A549 (cell line): ENCODE measurements at regions not wholly inside any gene's neighbourhood (a gene's known extent, or its start where the extent isn't known, plus 50 kb on each side); places are given as distances from the start of the nearest gene placed in this dataset.

Experiments used
- ATAC-seq, 2 experiments: fragments of 200-7000 bp in 1 of 2; fragments of >200 bp in 1 of 2; cut with Nextera tagmentation in 1 of 2; cut with Tn5 transposase in 1 of 2; 3 replicates each; pipeline versions ENCODE4 v1.8.0 to v1.9.1; 2018 to 2020; ENCODE audit warnings: mild to moderate bottlenecking in 1 of 2, moderate library complexity in 1 of 2
- CTCF ChIA-PET: fragments of 300-600 bp; sonication (Branson Sonifier 250); formaldehyde crosslinking; extraction: SDS; loops from one replicate; lab custom pipeline; 2021; ENCODE audit warnings: antibody characterized with exemption, inconsistent platforms; lab: Yijun Ruan, JAX
- POLR2A ChIA-PET: fragments of 350-600 bp; formaldehyde crosslinking; extraction: SDS; loops from one replicate; lab custom pipeline; 2021; ENCODE audit warnings: antibody characterized with exemption, inconsistent platforms; lab: Yijun Ruan, JAX
- DNase-seq, 2 experiments: peaks; one replicate each; pipeline versions ENCODE4 v3.0.0 to v3.0.0-alpha.2; 2011 to 2016; ENCODE audit warnings: low read depth in 1 of 2, low spot score in 1 of 2
- FAIRE-seq: peaks from 2 replicates; lab custom pipeline; 2011; peaks lifted over from hg19 to GRCh38; lab: Jason Lieb, UNC
- H3K27ac ChIP-seq, 2 experiments: fragments of >200 bp; sonication (Bioruptor Twin); formaldehyde crosslinking; 3 replicates each; pipeline ENCODE4 v1.5.1; 2016 to 2017
- H3K4me1 ChIP-seq: fragments of >200 bp; sonication (Bioruptor Twin); formaldehyde crosslinking; 3 replicates; pipeline ENCODE4 v1.6.1; 2016
- H3K4me2 ChIP-seq: fragments of >200 bp; sonication (Bioruptor Twin); formaldehyde crosslinking; 3 replicates; pipeline ENCODE4 v1.6.1; 2016
- H3K4me3 ChIP-seq: fragments of >200 bp; sonication (Bioruptor Twin); formaldehyde crosslinking; 3 replicates; pipeline ENCODE4 v1.5.1; 2016
- H3K9me3 ChIP-seq: fragments of >200 bp; sonication (Bioruptor Twin); formaldehyde crosslinking; 3 replicates; pipeline ENCODE4 v1.6.1; 2016
- BCL3 ChIP-seq: fragments of >200 bp; sonication (Bioruptor Twin); formaldehyde crosslinking; IDR thresholded peaks from 3 replicates; pipeline ENCODE4 v1.6.1; 2016
- BHLHE40 ChIP-seq: IDR thresholded peaks from 2 replicates; pipeline ENCODE4 v1.6.1; 2012; ENCODE audit warnings: low read depth, low read length, inconsistent platforms
- CTCF ChIP-seq: fragments of >200 bp; sonication (Bioruptor Twin); formaldehyde crosslinking; IDR thresholded peaks from 3 replicates; pipeline ENCODE4 v1.5.1; 2016
- EHMT2 ChIP-seq: fragments of 200-600 bp; sonication (generic); IDR thresholded peaks from 2 replicates; pipeline ENCODE4 v1.6.1; 2016; ENCODE audit warnings: antibody characterized with exemption, low read depth, mild to moderate bottlenecking, moderate library complexity
- ESRRA ChIP-seq: fragments of 150-350 bp; IDR thresholded peaks from 2 replicates; pipeline ENCODE4 v1.6.1; 2014; ENCODE audit warnings: mild to moderate bottlenecking, low read length, borderline replicate concordance
- FOSB ChIP-seq: fragments of 250-450 bp; sonication (Bioruptor Pico); IDR thresholded peaks from 2 replicates; pipeline ENCODE4 v1.5.0; 2020; ENCODE audit warnings: mild to moderate bottlenecking, moderate library complexity
- GATA3 ChIP-seq: IDR thresholded peaks from 2 replicates; pipeline ENCODE4 v1.6.1; 2012; ENCODE audit warnings: borderline replicate concordance
- HDAC2 ChIP-seq: fragments of 200-600 bp; sonication (generic); IDR thresholded peaks from 2 replicates; pipeline ENCODE4 v1.6.1; 2016
- HES2 ChIP-seq: fragments of >200 bp; sonication (Bioruptor Twin); formaldehyde crosslinking; IDR thresholded peaks from 2 replicates; pipeline ENCODE4 v1.6.1; 2016
- HMGXB4 ChIP-seq: fragments of 250-450 bp; sonication (Bioruptor Pico); IDR thresholded peaks from 2 replicates; pipeline ENCODE4 v1.5.0; 2021; ENCODE audit warnings: mild to moderate bottlenecking, moderate library complexity, borderline replicate concordance
- JUN ChIP-seq, 2 experiments: fragments of >200 bp; sonication (Bioruptor Twin); formaldehyde crosslinking; IDR thresholded peaks; 2 replicates in 1 of 2; 3 replicates in 1 of 2; pipeline ENCODE4 v1.6.1; 2016 to 2017
- JUNB ChIP-seq: fragments of >200 bp; sonication (Bioruptor Twin); formaldehyde crosslinking; IDR thresholded peaks from 2 replicates; pipeline ENCODE4 v1.6.1; 2016
- KDM1A ChIP-seq: fragments of 200-600 bp; sonication (generic); IDR thresholded peaks from 2 replicates; pipeline ENCODE4 v1.6.1; 2016; ENCODE audit warnings: low read depth, mild to moderate bottlenecking
- MAZ ChIP-seq: fragments of 150-350 bp; IDR thresholded peaks from 2 replicates; pipeline ENCODE4 v1.6.1; 2014; ENCODE audit warnings: antibody characterized with exemption, low read depth, low read length, borderline replicate concordance
- MYC ChIP-seq: IDR thresholded peaks from 2 replicates; pipeline ENCODE4 v1.6.1; 2012; ENCODE audit warnings: mild to moderate bottlenecking, inconsistent platforms, low read length, improper control_type of control experiment, borderline replicate concordance
- RCOR1 ChIP-seq: fragments of 150-350 bp; IDR thresholded peaks from 2 replicates; pipeline ENCODE4 v1.6.1; 2014; ENCODE audit warnings: antibody characterized with exemption, low read length, low read depth
- REST ChIP-seq: fragments of 200-600 bp; sonication (generic); IDR thresholded peaks from 2 replicates; pipeline ENCODE4 v1.6.1; 2016; ENCODE audit warnings: antibody characterized with exemption, mild to moderate bottlenecking, moderate library complexity
- RFX5 ChIP-seq: fragments of 450-650 bp; IDR thresholded peaks from 2 replicates; pipeline ENCODE4 v1.7.1; 2014; ENCODE audit warnings: antibody characterized with exemption, mild to moderate bottlenecking, moderate library complexity
- RNF2 ChIP-seq: fragments of 200-600 bp; sonication (generic); IDR thresholded peaks from 2 replicates; pipeline ENCODE4 v1.6.1; 2016; ENCODE audit warnings: low read depth, mild to moderate bottlenecking, antibody characterized with exemption, moderate library complexity, borderline replicate concordance
- USF2 ChIP-seq: fragments of 450-650 bp; IDR thresholded peaks from 2 replicates; pipeline ENCODE4 v1.6.1; 2014; ENCODE audit warnings: antibody characterized with exemption
- ZSCAN20 ChIP-seq: fragments of 250-450 bp; sonication (Bioruptor Pico); IDR thresholded peaks from 2 replicates; pipeline ENCODE4 v1.8.0; 2022; ENCODE audit warnings: mild to moderate bottlenecking, moderate library complexity
- WGBS: methylation state at CpG from one replicate; pipeline ENCODE4 v1.1.6; 2017; ENCODE audit errors: missing lambda C conversion rate; 5-methylcytosine and 5-hydroxymethylcytosine counted together

- DNase-seq (no peak), FAIRE-seq (no peak), ATAC-seq (no peak)
- TF ChIP-seq JUN (IDR thresholded peaks at IDR 0.05) (no peak), GATA3 (no peak), CTCF (no peak), BHLHE40 (no peak)
- H3K4me1 ChIP-seq, result no peaks in the 10 kb centered on the region
- peaks cover 9% of the 10 kb centered on the region; the same call in 1 of the 3 replicates for H3K9me3 ChIP-seq
- ChIA-PET CTCF (no interaction called here), POLR2A (no interaction called here)
- no peak overlapping the region for H3K27ac ChIP-seq
- no peak overlapping the region for H3K4me2 ChIP-seq
- 45% methylated on average over 2 of the region's 2 CpGs for WGBS
- H3K4me3 ChIP-seq, result no peak overlapping the region
These were observed 102.8 kb upstream of the CERS6 start for GRCh38 chr2:168353251-168353650.

- ChIA-PET CTCF (no interaction called here), POLR2A (no interaction called here)
- WGBS, result 90% methylated on average over 1 of the region's 1 CpG
- no peak overlapping the region for H3K4me3 ChIP-seq
- FAIRE-seq, result no peak
- no peak for DNase-seq
- H3K27ac ChIP-seq, result no peak overlapping the region
- no peak overlapping the region for H3K4me2 ChIP-seq
- H3K9me3 ChIP-seq, result peaks cover 9% of the 10 kb centered on the region; the same call in 1 of the 3 replicates
- TF ChIP-seq BCL3 (no peak), JUNB (no peak), KDM1A (no peak), HDAC2 (no peak), MAZ (no peak), HMGXB4 (CRISPR knock-in tag) (no peak), ESRRA (no peak), RCOR1 (no peak), USF2 (no peak), FOSB (CRISPR knock-in tag) (no peak), RFX5 (no peak), MYC (no peak), HES2 (no peak)
- H3K4me1 ChIP-seq, result no peaks in the 10 kb centered on the region
- no peak for ATAC-seq
These were observed 101.6 kb upstream of the CERS6 start for GRCh38 chr2:168354499-168354898.

- H3K4me2 ChIP-seq, result no peak overlapping the region
- H3K27ac ChIP-seq, result no peak overlapping the region
- ChIA-PET CTCF (interaction anchor here (1.9 kb wide), 1 partner anchor 8 kb away, joined by 9 read pairs; no protein-coding TSS in a partner anchor), POLR2A (no interaction called here)
- ATAC-seq (no peak), FAIRE-seq (no peak), DNase-seq (no peak)
- H3K9me3 ChIP-seq, result peaks cover 9% of the 10 kb centered on the region; the same call in 1 of the 3 replicates
- H3K4me1 ChIP-seq, result no peaks in the 10 kb centered on the region
- TF ChIP-seq RNF2 (no peak), JUNB (no peak), BCL3 (no peak), EHMT2 (no peak), ZSCAN20 (CRISPR knock-in tag) (no peak), REST (no peak)
- H3K4me3 ChIP-seq, result no peak overlapping the region
- 43% methylated on average over 2 of the region's 2 CpGs for WGBS
These were observed 101.0 kb upstream of the CERS6 start for GRCh38 chr2:168355121-168355520.
